ENCODE measurements at regions not wholly inside any gene's neighbourhood (a gene's known extent, or its start where the extent isn't known, plus 50 kb on each side); places are given as distances from the start of the nearest gene placed in this dataset.

- ChIA-PET CTCF (no interaction called here), POLR2A (no interaction called here)
- no peak overlapping the region for H3K9ac ChIP-seq (replicated peaks; ENCODE audit: extremely low read depth, insufficient read depth, low read length)
- no peaks in the 10 kb centered on the region for H3K9me1 ChIP-seq (replicated peaks; ENCODE audit: control insufficient read depth, extremely low read depth, insufficient read depth, low read length)
- no peak for DNase-seq (ENCODE audit: low read depth, low spot score)
- TF ChIP-seq GATA2 (IDR thresholded peaks at IDR 0.05; ENCODE audit: insufficient read depth, insufficient read length, low read depth, low read length) = no peak
- TF ChIP-seq EZH2 (IDR thresholded peaks at IDR 0.05; ENCODE audit: borderline replicate concordance, low read depth, low read length, severe bottlenecking) = no peak
- TF ChIP-seq FOS (IDR thresholded peaks at IDR 0.05; ENCODE audit: borderline replicate concordance, insufficient read depth, low read length) = no peak
- dilution Hi-C loops (cut with MboI; ENCODE audit: extremely low pct_ligation_motif_present, low sequenced_read_pairs) (no loop called here), intact Hi-C loops (cut with micrococcal nuclease) (no loop called here)
- no peak overlapping the region for H3K27ac ChIP-seq (ENCODE audit: insufficient read depth, low read depth, low read length)
- no peak overlapping the region for H3K4me3 ChIP-seq (replicated peaks in 1 of 3; ENCODE audit: insufficient read depth in 1 of 3, low read depth in 1 of 3, low read length in 3 of 3)
- peaks cover 5% of the 10 kb centered on the region for H3K9me3 ChIP-seq (replicated peaks; ENCODE audit: control insufficient read depth, insufficient read depth, low read length)
- H3K79me2 ChIP-seq (ENCODE audit: control insufficient read depth, insufficient read depth, low read length) = no peaks in the 10 kb centered on the region
- H4K20me1 ChIP-seq (replicated peaks; ENCODE audit: control insufficient read depth, extremely low read depth, insufficient read depth, low read length) = no peaks in the 10 kb centered on the region
- H2AFZ ChIP-seq (ENCODE audit: low read depth, low read length) = no peak overlapping the region
- no peak overlapping the region for H3K4me2 ChIP-seq (ENCODE audit: insufficient read depth, low read length)
- FAIRE-seq = no peak
- no peaks in the 10 kb centered on the region for H3K36me3 ChIP-seq (ENCODE audit: control insufficient read depth in 2 of 2, extremely low read depth in 1 of 2, insufficient read depth in 2 of 2, low read length in 2 of 2)
- H3K4me1 ChIP-seq (ENCODE audit: control insufficient read depth, extremely low read depth, insufficient read depth, low read length) = no peaks in the 10 kb centered on the region
- H3K27me3 ChIP-seq (ENCODE audit: control insufficient read depth in 2 of 2, insufficient read depth in 2 of 2, low read length in 2 of 2) = no peaks in the 10 kb centered on the region
- no TSS peak for BruUV-seq (replicated peaks)
Observed at GRCh38 chr5:2241842-2242241, 359.1 kb upstream of the IRX4 start.

GRCh38 chr5:2240118-2240904 is 357.6 kb upstream of the IRX4 start:
- Histone ChIP-seq H3K9ac (replicated peaks; ENCODE audit: extremely low read depth, insufficient read depth, low read length) (no peak overlapping the region), H3K79me2 (ENCODE audit: control insufficient read depth, insufficient read depth, low read length) (no peaks in the 10 kb centered on the region), H4K20me1 (replicated peaks; ENCODE audit: control insufficient read depth, extremely low read depth, insufficient read depth, low read length) (no peaks in the 10 kb centered on the region), H3K4me2 (ENCODE audit: insufficient read depth, low read length) (no peak overlapping the region), H3K9me3 (replicated peaks; ENCODE audit: control insufficient read depth, insufficient read depth, low read length) (peaks cover 5% of the 10 kb centered on the region), H3K36me3 (ENCODE audit: control insufficient read depth in 2 of 2, extremely low read depth in 1 of 2, insufficient read depth in 2 of 2, low read length in 2 of 2) (no peaks in the 10 kb centered on the region), H3K27me3 (ENCODE audit: control insufficient read depth in 2 of 2, insufficient read depth in 2 of 2, low read length in 2 of 2) (no peaks in the 10 kb centered on the region), H2AFZ (ENCODE audit: low read depth, low read length) (no peak overlapping the region), H3K9me1 (replicated peaks; ENCODE audit: control insufficient read depth, extremely low read depth, insufficient read depth, low read length) (no peaks in the 10 kb centered on the region), H3K27ac (ENCODE audit: insufficient read depth, low read depth, low read length) (no peak overlapping the region), H3K4me3 (replicated peaks in 1 of 3; ENCODE audit: insufficient read depth in 1 of 3, low read depth in 1 of 3, low read length in 3 of 3) (no peak overlapping the region), H3K4me1 (ENCODE audit: control insufficient read depth, extremely low read depth, insufficient read depth, low read length) (no peaks in the 10 kb centered on the region)
- no TSS peak for BruUV-seq (replicated peaks)
- ChIA-PET POLR2A (no interaction called here), CTCF (no interaction called here)
- DNase-seq (ENCODE audit: low read depth, low spot score) (no peak), FAIRE-seq (no peak)
- dilution Hi-C loops (cut with MboI; ENCODE audit: extremely low pct_ligation_motif_present, low sequenced_read_pairs) (no loop called here), intact Hi-C loops (cut with micrococcal nuclease) (no loop called here)
- TF ChIP-seq FOS (IDR thresholded peaks at IDR 0.05; ENCODE audit: borderline replicate concordance, insufficient read depth, low read length) = no peak
- no peak for TF ChIP-seq POLR2A (IDR thresholded peaks at IDR 0.05; ENCODE audit: low read depth, low read length)
- no peak for TF ChIP-seq JUN (IDR thresholded peaks at IDR 0.05; ENCODE audit: borderline replicate concordance, insufficient read depth, insufficient read length, low read depth)
- no peak for TF ChIP-seq GATA2 (IDR thresholded peaks at IDR 0.05; ENCODE audit: insufficient read depth, insufficient read length, low read depth, low read length)
- no peak for TF ChIP-seq POLR2AphosphoS5 (IDR thresholded peaks at IDR 0.05; ENCODE audit: insufficient read depth, low read depth, low read length)
- TF ChIP-seq MAX (IDR thresholded peaks at IDR 0.05; ENCODE audit: insufficient read depth, insufficient read length) = no peak

Data from endothelial cell of umbilical vein (primary cell).